ENCODE measurements at regions not wholly inside any gene's neighbourhood (a gene's known extent, or its start where the extent isn't known, plus 50 kb on each side); places are given as distances from the start of the nearest gene placed in this dataset.

- Histone ChIP-seq H3K4ac (ENCODE audit: low read depth, low read length) (no peak overlapping the region), H3K79me1 (ENCODE audit: insufficient read depth, low read depth, low read length, poor library complexity, severe bottlenecking) (no peaks in the 10 kb centered on the region), H2AFZ (ENCODE audit: low read length) (no peak overlapping the region), H2BK120ac (ENCODE audit: low read depth, low read length, poor library complexity, severe bottlenecking) (no peak overlapping the region), H3K27ac (ENCODE audit: insufficient read length, low read depth, low read length) (no peak overlapping the region), H4K91ac (ENCODE audit: insufficient read length, low read depth, low read length) (no peak overlapping the region), H2BK15ac (ENCODE audit: low read depth, low read length) (no peak overlapping the region), H2BK12ac (ENCODE audit: insufficient read length, low read depth, low read length) (no peak overlapping the region), H3K23ac (ENCODE audit: insufficient read length, low read depth, low read length) (no peak overlapping the region), H3K4me1 (ENCODE audit: insufficient read depth, low read length) (no peaks in the 10 kb centered on the region), H3K79me2 (ENCODE audit: insufficient read depth, low read length) (no peaks in the 10 kb centered on the region), H2AK5ac (ENCODE audit: insufficient read length, low read length) (no peak overlapping the region), H3K18ac (ENCODE audit: insufficient read length, low read depth, low read length) (no peak overlapping the region), H3K56ac (ENCODE audit: insufficient read length, low read depth, low read length) (no peak overlapping the region), H3K9me3 (ENCODE audit: control insufficient read depth, low read depth, low read length) (no peaks in the 10 kb centered on the region), H3K4me2 (ENCODE audit: insufficient read depth, insufficient read length, low read length) (no peak overlapping the region), H3K14ac (ENCODE audit: insufficient read depth, low read length) (no peak overlapping the region), H2BK20ac (ENCODE audit: low read depth, low read length, poor library complexity, severe bottlenecking) (no peak overlapping the region), H4K8ac (replicated peaks; ENCODE audit: insufficient read length, low read depth, low read length) (no peak overlapping the region), H3K9ac (ENCODE audit: extremely low read depth, insufficient read length, low read length) (no peak overlapping the region), H2BK5ac (ENCODE audit: insufficient read length, low read length) (no peak overlapping the region), H3T11ph (ENCODE audit: low read length) (no peak overlapping the region), H4K20me1 (ENCODE audit: control insufficient read depth, insufficient read depth, insufficient read length) (no peaks in the 10 kb centered on the region), H3K23me2 (ENCODE audit: insufficient read length, low read depth, low read length, poor library complexity, severe bottlenecking) (no peaks in the 10 kb centered on the region), H4K5ac (ENCODE audit: insufficient read length, low read depth, low read length) (no peak overlapping the region), H3K27me3 (ENCODE audit: insufficient read depth, low read length) (no peaks in the 10 kb centered on the region)
- Mint-ChIP-seq H3K27ac (no peak overlapping the region), H3K9me3 (no peaks in the 10 kb centered on the region; a peak in 2 of 5 replicates), H3K27me3 (ENCODE audit: low read depth) (no peaks in the 10 kb centered on the region), H3K36me3 (ENCODE audit: insufficient read depth in 1 of 3, low read depth in 3 of 3) (peaks cover 2 to 16% (median 6%) of the 10 kb centered on the region in 3 experiments; a peak in 2 of 7 replicates), H3K4me1 (peaks cover 3 to 5% of the 10 kb centered on the region in 2 experiments; a peak in 3 of 4 replicates), H3K4me3 (no peak overlapping the region)
- no peak for DNase-seq
- no CpG with 5 or more reads among the region's 2 CpGs for WGBS (ENCODE audit: extremely low coverage, insufficient read length, low lambda C conversion rate)
- TF ChIP-seq CTCF (conservative IDR thresholded peaks at IDR 0.05) = no peak
Measured at GRCh38 chr3:78098367-78098766, 1058.5 kb downstream of the ROBO2 start.
